H1 (cell line): ENCODE measurements at regions not wholly inside any gene's neighbourhood (a gene's known extent, or its start where the extent isn't known, plus 50 kb on each side); places are given as distances from the start of the nearest gene placed in this dataset.

Experiments
- CTCF ChIA-PET: fragments of 300-600 bp; sonication (Branson Sonifier 250); formaldehyde crosslinking; loops from one replicate; lab custom pipeline; 2021; ENCODE audit not compliant: partially characterized antibody; lab: Charles Lee
- POLR2A ChIA-PET: fragments of 300-600 bp; sonication (Branson Sonifier 250); formaldehyde crosslinking; loops from one replicate; lab custom pipeline; 2021; ENCODE audit warnings: inconsistent platforms; ENCODE audit not compliant: partially characterized antibody; lab: Charles Lee
- DNase-seq, 2 experiments: peaks; one replicate each; pipeline versions ENCODE4 v3.0.0 to v3.0.0-alpha.2; 2010 to 2022; ENCODE audit warnings: low spot score in 2 of 2, low read depth in 1 of 2, mixed read lengths in 1 of 2
- FAIRE-seq: peaks from 2 replicates; lab custom pipeline; 2011; peaks lifted over from hg19 to GRCh38; lab: Jason Lieb, UNC
- H2AFZ ChIP-seq: 2 replicates; pipeline ENCODE4 v1.8.1; 2012; ENCODE audit warnings: low read length, inconsistent platforms
- H2AK5ac ChIP-seq: 2 replicates; pipeline ENCODE4 v1.6.1; 2013; ENCODE audit warnings: low read depth, low read length
- H2BK120ac ChIP-seq: replicated peaks from 2 replicates; pipeline ENCODE3; 2013; ENCODE audit warnings: low read depth, low read length, inconsistent platforms
- H2BK12ac ChIP-seq: 2 replicates; pipeline ENCODE4 v1.6.1; 2013; ENCODE audit warnings: low read depth, low read length
- H2BK15ac ChIP-seq: 2 replicates; pipeline ENCODE4 v1.6.1; 2013; ENCODE audit warnings: low read length
- H2BK20ac ChIP-seq: 2 replicates; pipeline ENCODE4 v1.6.1; 2013; ENCODE audit warnings: low read length
- H2BK5ac ChIP-seq: 2 replicates; pipeline ENCODE4 v1.6.1; 2013; ENCODE audit warnings: low read depth, low read length
- H3K14ac ChIP-seq: 2 replicates; pipeline ENCODE4 v1.6.1; 2013; ENCODE audit warnings: inconsistent platforms; ENCODE audit not compliant: insufficient read length
- H3K18ac ChIP-seq: 2 replicates; pipeline ENCODE4 v1.6.1; 2013; ENCODE audit warnings: low read length; ENCODE audit errors: extremely low read depth
- H3K23ac ChIP-seq: 2 replicates; pipeline ENCODE4 v1.6.1; 2013; ENCODE audit warnings: inconsistent platforms; ENCODE audit not compliant: insufficient read length
- H3K23me2 ChIP-seq: 2 replicates; pipeline ENCODE4 v1.6.1; 2013; ENCODE audit warnings: low read depth, low read length
- H3K27ac ChIP-seq: 2 replicates; pipeline ENCODE4 v1.6.1; 2011; ENCODE audit warnings: low read depth, low read length, inconsistent platforms
- H3K27me3 ChIP-seq, 4 experiments: replicated peaks in 1 of 4; 1 replicate in 1 of 4; 2 replicates in 3 of 4; pipeline versions ENCODE4 v1.6.1 to v1.8.1; 2011 to 2013; ENCODE audit warnings: low read length in 3 of 4, mild to moderate bottlenecking in 3 of 4, inconsistent platforms in 2 of 4, mixed read lengths in 2 of 4, moderate library complexity in 1 of 4; ENCODE audit not compliant: control insufficient read depth in 3 of 4, insufficient read depth in 3 of 4; ENCODE audit errors: extremely low read depth in 1 of 4
- H3K36me3 ChIP-seq, 4 experiments: 2 replicates each; pipeline versions ENCODE4 v1.6.1 to v1.8.1; 2011 to 2013; ENCODE audit warnings: mild to moderate bottlenecking in 4 of 4, low read length in 3 of 4, moderate library complexity in 2 of 4, control low read depth in 1 of 4, inconsistent platforms in 1 of 4; ENCODE audit not compliant: insufficient read depth in 4 of 4, control insufficient read depth in 2 of 4
- H3K4ac ChIP-seq: replicated peaks from 2 replicates; pipeline ENCODE3; 2013; ENCODE audit warnings: low read length, low read depth, mixed read lengths, inconsistent platforms; ENCODE audit not compliant: insufficient read length
- H3K4me1 ChIP-seq, 4 experiments: replicated peaks in 1 of 4; 1 replicate in 1 of 4; 2 replicates in 3 of 4; pipeline versions ENCODE4 v1.6.1 to v1.8.1; 2011 to 2013; ENCODE audit warnings: low read length in 3 of 4, inconsistent platforms in 2 of 4, mixed read lengths in 1 of 4; ENCODE audit not compliant: insufficient read depth in 4 of 4, control insufficient read depth in 3 of 4
- H3K4me2 ChIP-seq, 2 experiments: 2 replicates each; pipeline versions ENCODE4 v1.6.1 to v1.8.1; 2011 to 2013; ENCODE audit warnings: low read depth in 2 of 2, low read length in 2 of 2, control low read depth in 1 of 2, inconsistent platforms in 1 of 2, mild to moderate bottlenecking in 1 of 2; ENCODE audit not compliant: insufficient read depth in 1 of 2
- H3K4me3 ChIP-seq, 4 experiments: fragments of 200-600, 300-600 bp in 1 of 4; sonication (generic), shearing (Covaris generic), sonication (Bioruptor Twin) in 1 of 4; 2 replicates each; pipeline versions ENCODE4 v1.5.1 to v1.8.1; 2011 to 2016; ENCODE audit warnings: low read length in 4 of 4, low read depth in 3 of 4, control low read depth in 2 of 4, inconsistent platforms in 2 of 4, mild to moderate bottlenecking in 2 of 4, mixed read lengths in 1 of 4, moderate library complexity in 1 of 4; ENCODE audit not compliant: insufficient read depth in 2 of 4; ENCODE audit errors: extremely low read depth in 1 of 4
- H3K56ac ChIP-seq: replicated peaks from 2 replicates; pipeline ENCODE3; 2013; ENCODE audit warnings: low read depth, mild to moderate bottlenecking, mixed read lengths, low read length, inconsistent platforms; ENCODE audit not compliant: insufficient read length
- H3K79me1 ChIP-seq: 2 replicates; pipeline ENCODE4 v1.6.1; 2013; ENCODE audit warnings: low read depth, low read length, control low read depth
- H3K79me2 ChIP-seq, 2 experiments: 2 replicates each; pipeline versions ENCODE4 v1.6.1 to v1.8.1; 2012 to 2013; ENCODE audit warnings: low read length in 2 of 2, mild to moderate bottlenecking in 2 of 2, inconsistent platforms in 1 of 2; ENCODE audit not compliant: insufficient read depth in 2 of 2, control insufficient read depth in 1 of 2
- H3K9ac ChIP-seq, 4 experiments: replicated peaks in 1 of 4; 1 replicate in 1 of 4; 2 replicates in 3 of 4; pipeline versions ENCODE4 v1.6.1 to v1.8.1; 2011 to 2013; ENCODE audit warnings: low read depth in 3 of 4, low read length in 3 of 4, control low read depth in 2 of 4, mild to moderate bottlenecking in 2 of 4, moderate library complexity in 2 of 4, inconsistent platforms in 1 of 4; ENCODE audit errors: extremely low read depth in 1 of 4
- H3K9me3 ChIP-seq, 2 experiments: 2 replicates each; pipeline versions ENCODE4 v1.6.1 to v1.8.1; 2012 to 2013; ENCODE audit warnings: mild to moderate bottlenecking in 2 of 2, moderate library complexity in 2 of 2, control low read depth in 1 of 2, inconsistent platforms in 1 of 2, low read depth in 1 of 2, low read length in 1 of 2, mixed read lengths in 1 of 2; ENCODE audit not compliant: insufficient read depth in 2 of 2
- H4K20me1 ChIP-seq, 2 experiments: replicated peaks in 1 of 2; 2 replicates each; pipeline versions ENCODE3 to v1.8.1; 2011 to 2013; ENCODE audit warnings: inconsistent platforms in 2 of 2, low read length in 2 of 2, mild to moderate bottlenecking in 1 of 2; ENCODE audit not compliant: insufficient read depth in 2 of 2, control insufficient read depth in 1 of 2
- H4K5ac ChIP-seq: 2 replicates; pipeline ENCODE4 v1.6.1; 2013; ENCODE audit warnings: low read length, low read depth, mixed read lengths, inconsistent platforms; ENCODE audit not compliant: insufficient read length
- H4K8ac ChIP-seq: 2 replicates; pipeline ENCODE4 v1.8.0; 2013; ENCODE audit warnings: mild to moderate bottlenecking, moderate library complexity, low read length, inconsistent platforms; ENCODE audit not compliant: insufficient read depth; ENCODE audit errors: extremely low read depth
- H4K91ac ChIP-seq: replicated peaks from 2 replicates; pipeline ENCODE3; 2013; ENCODE audit warnings: low read length, mixed read lengths, inconsistent platforms; ENCODE audit not compliant: insufficient read length
- BACH1 ChIP-seq: IDR thresholded peaks from 2 replicates; pipeline ENCODE4 v1.6.1; 2012; ENCODE audit warnings: low read length, improper control_type of control experiment
- GTF2F1 ChIP-seq: IDR thresholded peaks from 2 replicates; pipeline ENCODE4 v1.6.1; 2012; ENCODE audit warnings: low read depth, low read length, improper control_type of control experiment, borderline replicate concordance
- NRF1 ChIP-seq: IDR thresholded peaks from 2 replicates; pipeline ENCODE4 v1.6.1; 2011; ENCODE audit warnings: mild to moderate bottlenecking, low read depth, low read length, improper control_type of control experiment
- POLR2AphosphoS5 ChIP-seq: IDR thresholded peaks from 2 replicates; pipeline ENCODE4 v1.6.1; 2011; ENCODE audit warnings: low read depth, low read length
- RNF2 ChIP-seq: fragments of 200-900, 300-1000 bp; sonication (generic); IDR thresholded peaks from 2 replicates; pipeline ENCODE4 v1.7.1; 2016; ENCODE audit warnings: borderline replicate concordance, low read depth, mild to moderate bottlenecking, antibody characterized with exemption, low read length; ENCODE audit not compliant: poor library complexity, severe bottlenecking; ENCODE audit errors: missing control alignments
- SUZ12 ChIP-seq: fragments of 200-600 bp; sonication (generic); IDR thresholded peaks from 2 replicates; pipeline ENCODE4 v1.6.1; 2012; ENCODE audit warnings: mild to moderate bottlenecking, inconsistent platforms, low read length, moderate library complexity, mixed read lengths
- TCF12 ChIP-seq: IDR thresholded peaks from 2 replicates; pipeline ENCODE4 v1.6.1; 2011; ENCODE audit warnings: low read depth, mild to moderate bottlenecking, low read length
- WGBS, 2 experiments: shearing (Covaris generic) in 1 of 2; methylation state at CpG; one replicate each; pipeline versions ENCODE4 v1.1.6 to v1.1.7; 2013 to 2015; ENCODE audit warnings: low lambda C conversion rate in 2 of 2, mixed read lengths in 2 of 2, inconsistent platforms in 1 of 2, low coverage in 1 of 2, missing lambda C conversion rate in 1 of 2; ENCODE audit not compliant: insufficient replicate concordance in 2 of 2, insufficient coverage in 1 of 2, insufficient read length in 1 of 2; ENCODE audit errors: extremely low coverage in 1 of 2, missing lambda C conversion rate in 1 of 2; 5-methylcytosine and 5-hydroxymethylcytosine counted together
- TF ChIP-seq, protein P1 (sequence below): IDR thresholded peaks from 2 replicates; pipeline ENCODE4 v1.6.1; 2012; ENCODE audit warnings: inconsistent platforms

DNA sequence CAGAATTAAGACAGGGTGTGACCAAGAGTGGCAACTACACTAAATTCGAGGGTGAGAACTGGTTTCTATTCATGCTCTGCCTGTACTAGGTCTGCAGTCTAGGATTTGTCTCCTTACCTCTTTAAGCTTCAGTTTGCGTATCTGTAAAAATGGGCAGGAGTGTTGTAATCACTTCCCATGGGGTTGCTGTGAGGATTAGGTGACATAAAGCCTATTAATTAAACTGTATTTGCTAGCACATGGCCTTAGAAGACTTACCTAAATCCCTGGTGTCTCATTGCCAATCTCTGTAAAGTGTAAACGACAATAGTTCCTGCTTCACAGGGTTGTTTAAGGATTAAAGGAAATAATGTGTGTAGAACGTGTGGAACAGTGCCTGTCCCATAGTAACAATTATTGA lies 193.6 kb downstream of the DRD1 start:
- H3K23ac ChIP-seq = no peak overlapping the region
- H3K4me2 ChIP-seq = no peak overlapping the region
- H2AFZ ChIP-seq = no peak overlapping the region
- DNase-seq (no peak), FAIRE-seq (no peak)
- H3K27me3 ChIP-seq = no peaks in the 10 kb centered on the region
- H4K8ac ChIP-seq = no peak overlapping the region
- CTCF ChIA-PET = interaction anchor here (1.2 to 1.9 kb wide), 4 partner anchors 10 to 314 kb away, joined by 3 to 7 read pairs (median 3); no protein-coding TSS in a partner anchor
- H3K23me2 ChIP-seq = no peaks in the 10 kb centered on the region
- H3K36me3 ChIP-seq = no peaks in the 10 kb centered on the region
- no peak overlapping the region for H4K91ac ChIP-seq
- no peak overlapping the region for H3K14ac ChIP-seq
- POLR2A ChIA-PET = no interaction called here
- no peak overlapping the region for H3K56ac ChIP-seq
- no peak overlapping the region for H3K18ac ChIP-seq
- H3K4ac ChIP-seq = no peak overlapping the region
- H3K4me1 ChIP-seq = no peaks in the 10 kb centered on the region; a peak in 1 of 7 replicates
- WGBS, 2 experiments = 84% methylated on average over 4 of the region's 4 CpGs; no CpG with 5 or more reads in 1 of the 2 experiments
- no peaks in the 10 kb centered on the region for H3K79me1 ChIP-seq
- no peak overlapping the region for H3K4me3 ChIP-seq
- no peaks in the 10 kb centered on the region for H3K9me3 ChIP-seq
- no peak overlapping the region for H4K5ac ChIP-seq
- no peak overlapping the region for H2BK5ac ChIP-seq
- no peak overlapping the region for H2BK120ac ChIP-seq
- H4K20me1 ChIP-seq = no peaks in the 10 kb centered on the region
- no peak overlapping the region for H3K9ac ChIP-seq
- H2BK15ac ChIP-seq = no peak overlapping the region
- no peak overlapping the region for H2BK20ac ChIP-seq
- no peaks in the 10 kb centered on the region for H3K79me2 ChIP-seq
- H2AK5ac ChIP-seq = no peak overlapping the region
- TF ChIP-seq POLR2AphosphoS5 (no peak), BACH1 (no peak), GTF2F1 (no peak), TCF12 (no peak), NRF1 (no peak), SUZ12 (no peak), RNF2 (no peak)
- TF ChIP-seq, protein P1, sequence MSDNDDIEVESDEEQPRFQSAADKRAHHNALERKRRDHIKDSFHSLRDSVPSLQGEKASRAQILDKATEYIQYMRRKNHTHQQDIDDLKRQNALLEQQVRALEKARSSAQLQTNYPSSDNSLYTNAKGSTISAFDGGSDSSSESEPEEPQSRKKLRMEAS = no peak
- H2BK12ac ChIP-seq = no peak overlapping the region
- no peak overlapping the region for H3K27ac ChIP-seq
